HFFc6 (cell line): ENCODE measurements at regions not wholly inside any gene's neighbourhood (a gene's known extent, or its start where the extent isn't known, plus 50 kb on each side); places are given as distances from the start of the nearest gene placed in this dataset.

Experiments
- DNase-seq: peaks from one replicate; pipeline ENCODE4 v3.0.0-alpha.2; 2018
- H3K27ac Mint-ChIP-seq: 2 replicates; pipeline ENCODE4 v1.8.0; 2020; ENCODE audit warnings: mild to moderate bottlenecking, mixed read lengths
- H3K27me3 Mint-ChIP-seq: 2 replicates; pipeline ENCODE4 v1.8.0; 2021; ENCODE audit warnings: mild to moderate bottlenecking, moderate library complexity, mixed read lengths; ENCODE audit not compliant: insufficient read depth
- H3K36me3 Mint-ChIP-seq: 2 replicates; pipeline ENCODE4 v1.8.0; 2021; ENCODE audit warnings: low read depth, mixed read lengths
- H3K4me1 Mint-ChIP-seq: 2 replicates; pipeline ENCODE4 v1.8.0; 2020; ENCODE audit warnings: low read depth, mixed read lengths
- H3K4me3 Mint-ChIP-seq: 2 replicates; pipeline ENCODE4 v1.8.0; 2020; ENCODE audit warnings: mild to moderate bottlenecking, moderate library complexity, mixed read lengths
- H3K9me3 Mint-ChIP-seq: 2 replicates; pipeline ENCODE4 v1.8.0; 2020; ENCODE audit warnings: mild to moderate bottlenecking, mixed read lengths
- CTCF ChIP-seq: fragments of 200-600 bp; sonication (generic); IDR thresholded peaks from 2 replicates; pipeline ENCODE4 v1.5.0; 2021; ENCODE audit warnings: antibody characterized with exemption, mild to moderate bottlenecking

- H3K9me3 Mint-ChIP-seq = no peaks in the 10 kb centered on the region
- no peak for DNase-seq
- no peaks in the 10 kb centered on the region for H3K4me1 Mint-ChIP-seq
- no peaks in the 10 kb centered on the region for H3K36me3 Mint-ChIP-seq
- H3K27me3 Mint-ChIP-seq = peaks cover 3% of the 10 kb centered on the region; the same call in 1 of the 2 replicates
- no peak overlapping the region for H3K4me3 Mint-ChIP-seq
- TF ChIP-seq CTCF = no peak
- no peak overlapping the region for H3K27ac Mint-ChIP-seq
Measured at GRCh38 chr9:129342591-129343423, 164.7 kb upstream of the IER5L start.

- Mint-ChIP-seq H3K36me3 (no peaks in the 10 kb centered on the region), H3K4me1 (peaks cover under 1% of the 10 kb centered on the region; the same call in 1 of the 2 replicates), H3K9me3 (no peaks in the 10 kb centered on the region), H3K27me3 (peaks cover 3% of the 10 kb centered on the region; the same call in 1 of the 2 replicates), H3K4me3 (no peak overlapping the region), H3K27ac (no peak overlapping the region)
- no peak for DNase-seq
- TF ChIP-seq CTCF = no peak
Measured at GRCh38 chr9:129341987-129342348, 163.9 kb upstream of the IER5L start.

- Mint-ChIP-seq H3K36me3 (no peaks in the 10 kb centered on the region), H3K27me3 (peaks cover 3% of the 10 kb centered on the region), H3K4me1 (peaks cover 6% of the 10 kb centered on the region), H3K27ac (no peak overlapping the region), H3K9me3 (no peaks in the 10 kb centered on the region), H3K4me3 (no peak overlapping the region)
- DNase-seq = no peak
- no peak for TF ChIP-seq CTCF
Measured at GRCh38 chr9:129341171-129341986, 163.3 kb upstream of the IER5L start.

GRCh38 chr9:129340427-129341170 lies 162.5 kb upstream of the IER5L start:
- Mint-ChIP-seq H3K36me3 (no peaks in the 10 kb centered on the region), H3K4me1 (peaks cover 14% of the 10 kb centered on the region), H3K9me3 (no peaks in the 10 kb centered on the region), H3K27ac (no peak overlapping the region), H3K4me3 (no peak overlapping the region), H3K27me3 (peaks cover 3% of the 10 kb centered on the region)
- no peak for DNase-seq
- no peak for TF ChIP-seq CTCF

- Mint-ChIP-seq H3K27me3 (peaks cover 3% of the 10 kb centered on the region), H3K36me3 (no peaks in the 10 kb centered on the region), H3K9me3 (no peaks in the 10 kb centered on the region), H3K4me3 (no peak overlapping the region), H3K4me1 (peaks cover 23% of the 10 kb centered on the region), H3K27ac (no peak overlapping the region)
- no peak for TF ChIP-seq CTCF
- no peak for DNase-seq
Measured at GRCh38 chr9:129339539-129340157, 161.6 kb upstream of the IER5L start.
